Activated CD4-positive, alpha-beta T cell treated with anti-CD3 and anti-CD28 coated beads for 36 hours (primary cell): ENCODE measurements at regions not wholly inside any gene's neighbourhood (a gene's known extent, or its start where the extent isn't known, plus 50 kb on each side); places are given as distances from the start of the nearest gene placed in this dataset.
"Not testable (repeated sequence)": the region's sequence is repeated elsewhere in the genome, so short reads cannot be mapped to it uniquely, and the experiment has no call there.

Experiments
- ATAC-seq: fragments of 200-7000 bp; cut with Tn5 transposase; one replicate; pipeline ENCODE4 v1.10.0; 2021; ENCODE audit warnings: mild to moderate bottlenecking, moderate library complexity
- CTCF ChIA-PET: fragments of 350-600 bp; sonication (Branson Sonifier 250); formaldehyde crosslinking; loops from one replicate; lab custom pipeline; 2021; ENCODE audit warnings: antibody characterized with exemption; lab: Charles Lee
- POLR2A ChIA-PET: fragments of 350-600 bp; sonication (Branson Sonifier 250); formaldehyde crosslinking; loops from one replicate; lab custom pipeline; 2021; ENCODE audit warnings: antibody characterized with exemption, inconsistent platforms; lab: Charles Lee
- DNase-seq: peaks from one replicate; pipeline ENCODE4 v3.0.0-alpha.2; 2020
- H3K27ac Mint-ChIP-seq: one replicate; pipeline ENCODE4 v1.8.0; 2021; ENCODE audit warnings: mixed read lengths
- H3K27me3 Mint-ChIP-seq: one replicate; pipeline ENCODE4 v1.8.0; 2021; ENCODE audit warnings: mixed read lengths
- H3K36me3 Mint-ChIP-seq: one replicate; pipeline ENCODE4 v1.8.0; 2021; ENCODE audit warnings: low read depth, mixed read lengths
- H3K4me1 Mint-ChIP-seq: one replicate; pipeline ENCODE4 v1.8.0; 2021; ENCODE audit warnings: mixed read lengths
- H3K4me3 Mint-ChIP-seq: one replicate; pipeline ENCODE4 v1.8.0; 2021; ENCODE audit warnings: mild to moderate bottlenecking, moderate library complexity, mixed read lengths
- H3K9me3 Mint-ChIP-seq: one replicate; pipeline ENCODE4 v1.8.0; 2021; ENCODE audit warnings: low read depth, mixed read lengths
- intact Hi-C, 2 experiments: fragments of 100-400 bp; cut with DNase I in 1 of 2; cut with micrococcal nuclease in 1 of 2; formaldehyde crosslinking; loops; one replicate each; pipeline versions ENCODE4 v1.14.2 to v1.15.1; 2022 to 2024; cut with DNase I, micrococcal nuclease

GRCh38 chr1:114032271-114033215, 53.3 kb downstream of the OLFML3 start:
- Mint-ChIP-seq H3K4me1 (no peaks in the 10 kb centered on the region), H3K4me3 (no peak overlapping the region), H3K27me3 (no peaks in the 10 kb centered on the region), H3K36me3 (no peaks in the 10 kb centered on the region), H3K27ac (no peak overlapping the region), H3K9me3 (no peaks in the 10 kb centered on the region)
- POLR2A ChIA-PET = no interaction called here
- intact Hi-C loops = no loop called here
- ATAC-seq (peak; percentile 57), DNase-seq (no peak)
- CTCF ChIA-PET = interaction anchor here (0.7 to 1.2 kb wide), 2 partner anchors 12 to 59 kb away, joined by 3 read pairs; no protein-coding TSS in a partner anchor

GRCh38 chr1:114033216-114033706, 54.0 kb downstream of the OLFML3 start:
- ChIA-PET POLR2A (no interaction called here), CTCF (interaction anchor here (0.7 to 1.2 kb wide), 3 partner anchors 13 to 213 kb away, joined by 3 read pairs; no protein-coding TSS in a partner anchor)
- intact Hi-C loops = no loop called here
- ATAC-seq = no peak
- H3K4me3 Mint-ChIP-seq = no peak overlapping the region
- H3K9me3 Mint-ChIP-seq = no peaks in the 10 kb centered on the region
- H3K27ac Mint-ChIP-seq = no peak overlapping the region
- H3K27me3 Mint-ChIP-seq = no peaks in the 10 kb centered on the region
- H3K4me1 Mint-ChIP-seq = no peaks in the 10 kb centered on the region
- H3K36me3 Mint-ChIP-seq = no peaks in the 10 kb centered on the region
- no peak for DNase-seq

GRCh38 chr1:114033961-114034360, 54.7 kb downstream of the OLFML3 start:
- DNase-seq (no peak), ATAC-seq (no peak)
- no peaks in the 10 kb centered on the region for H3K9me3 Mint-ChIP-seq
- no peak overlapping the region for H3K27ac Mint-ChIP-seq
- H3K4me3 Mint-ChIP-seq = no peak overlapping the region
- POLR2A ChIA-PET = interaction anchor here (0.6 kb wide), 1 partner anchor 404 kb away, joined by 3 read pairs; no protein-coding TSS in a partner anchor
- no peaks in the 10 kb centered on the region for H3K4me1 Mint-ChIP-seq
- H3K36me3 Mint-ChIP-seq = no peaks in the 10 kb centered on the region
- H3K27me3 Mint-ChIP-seq = no peaks in the 10 kb centered on the region
- CTCF ChIA-PET = interaction anchor here (1.2 kb wide), 1 partner anchor 14 kb away, joined by 3 read pairs; no protein-coding TSS in a partner anchor
- intact Hi-C loops = no loop called here

GRCh38 chr1:114034567-114035303, 55.5 kb downstream of the OLFML3 start:
- H3K9me3 Mint-ChIP-seq = no peaks in the 10 kb centered on the region
- DNase-seq = no peak

GRCh38 chr1:114035304-114035700, 56.0 kb downstream of the OLFML3 start:
- no peaks in the 10 kb centered on the region for H3K27me3 Mint-ChIP-seq
- H3K9me3 Mint-ChIP-seq = no peaks in the 10 kb centered on the region
- DNase-seq (no peak), ATAC-seq (no peak)
- H3K4me3 Mint-ChIP-seq = no peak overlapping the region
- H3K36me3 Mint-ChIP-seq = no peaks in the 10 kb centered on the region
- no peaks in the 10 kb centered on the region for H3K4me1 Mint-ChIP-seq
- POLR2A ChIA-PET = no interaction called here
- no peak overlapping the region for H3K27ac Mint-ChIP-seq
- CTCF ChIA-PET = interaction anchor here (0.5 to 0.6 kb wide), 2 partner anchors 19 to 1363 kb away, joined by 3 read pairs; no protein-coding TSS in a partner anchor
- intact Hi-C loops = no loop called here

More at GRCh38 chr1:114034567-114035303, 55.5 kb downstream of the OLFML3 start:
- POLR2A ChIA-PET = no interaction called here
- ATAC-seq = no peak
- no peak overlapping the region for H3K27ac Mint-ChIP-seq
- H3K4me3 Mint-ChIP-seq = no peak overlapping the region
- H3K27me3 Mint-ChIP-seq = no peaks in the 10 kb centered on the region
- H3K36me3 Mint-ChIP-seq = no peaks in the 10 kb centered on the region
- intact Hi-C loops = no loop called here
- H3K4me1 Mint-ChIP-seq = no peaks in the 10 kb centered on the region
- CTCF ChIA-PET = interaction anchor here (0.5 to 0.6 kb wide), 2 partner anchors 20 to 1363 kb away, joined by 3 read pairs; no protein-coding TSS in a partner anchor

- ATAC-seq, H3K4me1 Mint-ChIP-seq, H3K27ac Mint-ChIP-seq, H3K36me3 Mint-ChIP-seq, POLR2A ChIA-PET, intact Hi-C loops, DNase-seq, H3K9me3 Mint-ChIP-seq, CTCF ChIA-PET, H3K4me3 Mint-ChIP-seq, H3K27me3 Mint-ChIP-seq: not testable (repeated sequence)
Observed at GRCh38 chr1:114036841-114037630, 57.8 kb downstream of the OLFML3 start.

- no peaks in the 10 kb centered on the region for H3K4me1 Mint-ChIP-seq
- CTCF ChIA-PET = interaction anchor here (0.9 kb wide), 1 partner anchor 83 kb away, joined by 7 read pairs; no protein-coding TSS in a partner anchor
- ATAC-seq (no peak), DNase-seq (no peak)
- H3K27me3 Mint-ChIP-seq = peaks cover 2% of the 10 kb centered on the region
- no peak overlapping the region for H3K4me3 Mint-ChIP-seq
- POLR2A ChIA-PET = no interaction called here
- H3K36me3 Mint-ChIP-seq = no peaks in the 10 kb centered on the region
- no peak overlapping the region for H3K27ac Mint-ChIP-seq
- intact Hi-C loops = no loop called here
- H3K9me3 Mint-ChIP-seq = no peaks in the 10 kb centered on the region
Observed at GRCh38 chr1:114037631-114037890, 58.3 kb downstream of the OLFML3 start.

GRCh38 chr1:114037962-114038816, 58.9 kb downstream of the OLFML3 start:
- CTCF ChIA-PET = interaction anchor here (0.9 kb wide), 1 partner anchor 82 kb away, joined by 7 read pairs; no protein-coding TSS in a partner anchor
- intact Hi-C loops = no loop called here
- Mint-ChIP-seq H3K9me3 (no peaks in the 10 kb centered on the region), H3K27me3 (peaks cover 2% of the 10 kb centered on the region), H3K36me3 (no peaks in the 10 kb centered on the region), H3K27ac (no peak overlapping the region), H3K4me1 (no peaks in the 10 kb centered on the region), H3K4me3 (no peak overlapping the region)
- no peak for ATAC-seq
- POLR2A ChIA-PET = no interaction called here
- DNase-seq = no peak
